Endothelial cell of umbilical vein (primary cell): ENCODE measurements at regions not wholly inside any gene's neighbourhood (a gene's known extent, or its start where the extent isn't known, plus 50 kb on each side); places are given as distances from the start of the nearest gene placed in this dataset.

ENCODE experiments used
- BruUV-seq: library from RNA; stranded (reverse); fragments of 400-500 nt; replicated peaks from 2 replicates; lab custom pipeline; 2021; lab: Mats Ljungman, UMichigan
- CTCF ChIA-PET: fragments of 300-600, 350-600 bp; sonication (Branson Sonifier 250); formaldehyde crosslinking; loops from one replicate; lab custom pipeline; 2021; ENCODE audit warnings: antibody characterized with exemption, inconsistent platforms; lab: Charles Lee
- POLR2A ChIA-PET: fragments of 300-600, 350-600 bp; sonication (Branson Sonifier 250); formaldehyde crosslinking; loops from one replicate; lab custom pipeline; 2021; ENCODE audit warnings: antibody characterized with exemption, inconsistent platforms; lab: Charles Lee
- DNase-seq: peaks from one replicate; pipeline ENCODE4 v3.0.0-alpha.2; 2011; ENCODE audit warnings: low read depth, low spot score
- FAIRE-seq: peaks from 2 replicates; lab custom pipeline; 2011; peaks lifted over from hg19 to GRCh38; lab: Jason Lieb, UNC
- H2AFZ ChIP-seq: 2 replicates; pipeline ENCODE4 v1.6.0; 2012; ENCODE audit warnings: low read depth, low read length, control low read depth, inconsistent platforms
- H3K27ac ChIP-seq: 2 replicates; pipeline ENCODE4 v1.5.1; 2011; ENCODE audit warnings: low read depth, mild to moderate bottlenecking, control low read depth, low read length, moderate library complexity; ENCODE audit not compliant: insufficient read depth
- H3K27me3 ChIP-seq, 2 experiments: 2 replicates each; pipeline versions ENCODE4 v1.6.0 to v1.6.1; 2011; ENCODE audit warnings: low read length in 2 of 2, mixed read lengths in 1 of 2; ENCODE audit not compliant: control insufficient read depth in 2 of 2, insufficient read depth in 2 of 2
- H3K36me3 ChIP-seq, 2 experiments: 2 replicates in 1 of 2; 3 replicates in 1 of 2; pipeline ENCODE4 v1.5.1; 2011; ENCODE audit warnings: low read length in 2 of 2, mild to moderate bottlenecking in 1 of 2, moderate library complexity in 1 of 2; ENCODE audit not compliant: control insufficient read depth in 2 of 2, insufficient read depth in 2 of 2; ENCODE audit errors: extremely low read depth in 1 of 2
- H3K4me1 ChIP-seq: 3 replicates; pipeline ENCODE4 v1.5.1; 2011; ENCODE audit warnings: mild to moderate bottlenecking, low read length; ENCODE audit not compliant: control insufficient read depth, insufficient read depth; ENCODE audit errors: extremely low read depth
- H3K4me2 ChIP-seq: 2 replicates; pipeline ENCODE4 v1.6.1; 2011; ENCODE audit warnings: low read length, control low read depth, mixed read lengths; ENCODE audit not compliant: insufficient read depth
- H3K4me3 ChIP-seq, 3 experiments: fragments of 200-600 bp in 1 of 3; sonication (generic), shearing (Covaris generic) in 1 of 3; replicated peaks in 1 of 3; 2 replicates each; pipeline ENCODE4 v1.5.1; 2011 to 2016; ENCODE audit warnings: control low read depth in 3 of 3, low read length in 3 of 3, mild to moderate bottlenecking in 2 of 3, inconsistent platforms in 1 of 3, low read depth in 1 of 3, moderate library complexity in 1 of 3; ENCODE audit not compliant: insufficient read depth in 1 of 3
- H3K79me2 ChIP-seq: 2 replicates; pipeline ENCODE4 v1.6.0; 2012; ENCODE audit warnings: low read length, inconsistent platforms; ENCODE audit not compliant: control insufficient read depth, insufficient read depth
- H3K9ac ChIP-seq: replicated peaks from 2 replicates; pipeline ENCODE3; 2011; ENCODE audit warnings: low read length, control low read depth; ENCODE audit not compliant: insufficient read depth; ENCODE audit errors: extremely low read depth
- H3K9me1 ChIP-seq: replicated peaks from 3 replicates; pipeline ENCODE4 v1.6.0; 2011; ENCODE audit warnings: mild to moderate bottlenecking, low read length; ENCODE audit not compliant: control insufficient read depth, insufficient read depth; ENCODE audit errors: extremely low read depth
- H3K9me3 ChIP-seq: replicated peaks from 2 replicates; pipeline ENCODE4 v1.5.1; 2012; ENCODE audit warnings: low read length, inconsistent platforms; ENCODE audit not compliant: control insufficient read depth, insufficient read depth
- H4K20me1 ChIP-seq: replicated peaks from 2 replicates; pipeline ENCODE3; 2011; ENCODE audit warnings: mild to moderate bottlenecking, low read length; ENCODE audit not compliant: control insufficient read depth, insufficient read depth; ENCODE audit errors: extremely low read depth
- CTCF ChIP-seq, 2 donors: IDR thresholded peaks; 1 replicate in 1 of 2; 2 replicates in 1 of 2; pipeline ENCODE4 v1.5.1; 2011; ENCODE audit warnings: low read length in 2 of 2, mild to moderate bottlenecking in 2 of 2, moderate library complexity in 2 of 2, control low read depth in 1 of 2, inconsistent platforms in 1 of 2, low read depth in 1 of 2; ENCODE audit not compliant: insufficient read depth in 1 of 2; ENCODE audit errors: extremely low read depth in 1 of 2
- EZH2 ChIP-seq: IDR thresholded peaks from 2 replicates; pipeline ENCODE4 v1.6.1; 2012; ENCODE audit warnings: borderline replicate concordance, low read depth, mild to moderate bottlenecking, moderate library complexity, low read length, inconsistent platforms; ENCODE audit not compliant: severe bottlenecking
- FOS ChIP-seq: IDR thresholded peaks from 2 replicates; pipeline ENCODE4 v1.6.1; 2011; ENCODE audit warnings: mild to moderate bottlenecking, low read length, moderate library complexity, borderline replicate concordance; ENCODE audit not compliant: insufficient read depth
- GATA2 ChIP-seq: IDR thresholded peaks from 2 replicates; pipeline ENCODE4 v1.7.0; 2011; ENCODE audit warnings: low read depth, mild to moderate bottlenecking, moderate library complexity, mixed read lengths, low read length; ENCODE audit not compliant: insufficient read length, insufficient read depth
- JUN ChIP-seq: IDR thresholded peaks from 2 replicates; pipeline ENCODE4 v1.6.1; 2011; ENCODE audit warnings: borderline replicate concordance, low read depth; ENCODE audit not compliant: insufficient read length, insufficient read depth
- MAX ChIP-seq: IDR thresholded peaks from 2 replicates; pipeline ENCODE4 v1.6.1; 2011; ENCODE audit not compliant: insufficient read depth, insufficient read length
- POLR2A ChIP-seq: IDR thresholded peaks from 2 replicates; pipeline ENCODE4 v1.6.1; 2012; ENCODE audit warnings: low read depth, mild to moderate bottlenecking, control low read depth, low read length
- POLR2AphosphoS5 ChIP-seq: IDR thresholded peaks from 2 replicates; pipeline ENCODE4 v1.6.1; 2012; ENCODE audit warnings: low read depth, mild to moderate bottlenecking, control low read depth, low read length, moderate library complexity; ENCODE audit not compliant: insufficient read depth
- dilution Hi-C: fragments of 300-500 bp; cut with MboI; formaldehyde crosslinking; loops from one replicate; pipeline ENCODE4 v1.15.0; 2019; ENCODE audit warnings: low sequenced_read_pairs; ENCODE audit not compliant: extremely low pct_ligation_motif_present
- intact Hi-C: fragments of 100-400 bp; cut with micrococcal nuclease; formaldehyde crosslinking; loops from one replicate; pipeline ENCODE4 v1.10.0; 2022

- no peak overlapping the region for H3K4me2 ChIP-seq
- BruUV-seq, result no TSS peak
- no peak overlapping the region for H2AFZ ChIP-seq
- H3K9me1 ChIP-seq, result no peaks in the 10 kb centered on the region
- dilution Hi-C loops, result no loop called here
- DNase-seq (no peak), FAIRE-seq (no peak)
- no peaks in the 10 kb centered on the region for H4K20me1 ChIP-seq
- no peak overlapping the region for H3K27ac ChIP-seq
- H3K27me3 ChIP-seq, result peaks cover 2 to 8% of the 10 kb centered on the region in 2 experiments
- no peaks in the 10 kb centered on the region for H3K79me2 ChIP-seq
- ChIA-PET POLR2A (no interaction called here), CTCF (no interaction called here)
- H3K36me3 ChIP-seq, result no peaks in the 10 kb centered on the region
- H3K4me1 ChIP-seq, result no peaks in the 10 kb centered on the region
- intact Hi-C loops, result no loop called here
- H3K9me3 ChIP-seq, result no peaks in the 10 kb centered on the region
- no peak overlapping the region for H3K4me3 ChIP-seq
- TF ChIP-seq FOS (no peak), EZH2 (no peak), POLR2A (no peak), MAX (no peak), CTCF (IDR thresholded peaks at IDR 0.05; ENCODE audit: extremely low read depth in 1 of 2, insufficient read depth in 1 of 2, low read depth in 1 of 2, low read length in 2 of 2) (no peak), POLR2AphosphoS5 (no peak)
- no peak overlapping the region for H3K9ac ChIP-seq
Measured at GRCh38 chr20:20795721-20796120, 83.3 kb upstream of the RALGAPA2 start.

- CTCF ChIA-PET, result interaction anchor here (0.7 kb wide), 1 partner anchor 29 kb away, joined by 3 read pairs; no protein-coding TSS in a partner anchor
- dilution Hi-C loops (no loop called here), intact Hi-C loops (no loop called here)
- no peak for FAIRE-seq
- H3K79me2 ChIP-seq, result no peaks in the 10 kb centered on the region
- POLR2A ChIA-PET, result no interaction called here
- TF ChIP-seq JUN, result no peak
- no peak for TF ChIP-seq EZH2
- no peak for TF ChIP-seq GATA2
- no peak for TF ChIP-seq POLR2A
- no peak for TF ChIP-seq CTCF (IDR thresholded peaks at IDR 0.05; ENCODE audit: extremely low read depth in 1 of 2, insufficient read depth in 1 of 2, low read depth in 1 of 2, low read length in 2 of 2)
- no peak for TF ChIP-seq FOS
- TF ChIP-seq MAX, result no peak
- peaks cover 2 to 8% of the 10 kb centered on the region in 2 experiments for H3K27me3 ChIP-seq
- H3K4me2 ChIP-seq, result no peak overlapping the region
- H3K9ac ChIP-seq, result no peak overlapping the region
- BruUV-seq, result no TSS peak
- H3K36me3 ChIP-seq, result no peaks in the 10 kb centered on the region
- H2AFZ ChIP-seq, result no peak overlapping the region
- H3K9me1 ChIP-seq, result no peaks in the 10 kb centered on the region
- H4K20me1 ChIP-seq, result no peaks in the 10 kb centered on the region
- no peaks in the 10 kb centered on the region for H3K4me1 ChIP-seq
- H3K9me3 ChIP-seq, result no peaks in the 10 kb centered on the region
- DNase-seq, result no peak
- H3K4me3 ChIP-seq, result no peak overlapping the region
- H3K27ac ChIP-seq, result no peak overlapping the region
Measured at GRCh38 chr20:20795119-20795518, 82.7 kb upstream of the RALGAPA2 start.
